ENCODE measurements at regions not wholly inside any gene's neighbourhood (a gene's known extent, or its start where the extent isn't known, plus 50 kb on each side); places are given as distances from the start of the nearest gene placed in this dataset.

DNA sequence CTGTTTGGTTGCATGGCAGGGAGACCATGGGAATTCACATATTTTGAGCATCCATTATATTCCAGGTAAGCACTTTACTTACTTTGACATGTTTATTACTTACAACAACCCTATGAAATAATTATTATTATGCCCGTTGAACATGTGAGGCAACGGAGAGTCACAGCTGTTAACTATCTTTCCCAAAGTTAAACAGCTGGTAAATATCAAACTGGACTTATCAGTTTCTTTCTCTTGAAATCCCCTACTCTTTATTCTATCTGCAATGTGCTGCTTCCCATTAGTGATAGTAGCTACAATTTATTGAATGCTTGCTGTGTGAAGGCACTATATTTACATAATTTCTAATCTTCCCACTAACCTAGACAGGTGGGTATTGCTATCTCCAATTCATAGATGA is 847.7 kb upstream of the MAP3K7 start:
- no peak for TF ChIP-seq POLR2A (IDR thresholded peaks at IDR 0.05)
- TF ChIP-seq, protein P1, sequence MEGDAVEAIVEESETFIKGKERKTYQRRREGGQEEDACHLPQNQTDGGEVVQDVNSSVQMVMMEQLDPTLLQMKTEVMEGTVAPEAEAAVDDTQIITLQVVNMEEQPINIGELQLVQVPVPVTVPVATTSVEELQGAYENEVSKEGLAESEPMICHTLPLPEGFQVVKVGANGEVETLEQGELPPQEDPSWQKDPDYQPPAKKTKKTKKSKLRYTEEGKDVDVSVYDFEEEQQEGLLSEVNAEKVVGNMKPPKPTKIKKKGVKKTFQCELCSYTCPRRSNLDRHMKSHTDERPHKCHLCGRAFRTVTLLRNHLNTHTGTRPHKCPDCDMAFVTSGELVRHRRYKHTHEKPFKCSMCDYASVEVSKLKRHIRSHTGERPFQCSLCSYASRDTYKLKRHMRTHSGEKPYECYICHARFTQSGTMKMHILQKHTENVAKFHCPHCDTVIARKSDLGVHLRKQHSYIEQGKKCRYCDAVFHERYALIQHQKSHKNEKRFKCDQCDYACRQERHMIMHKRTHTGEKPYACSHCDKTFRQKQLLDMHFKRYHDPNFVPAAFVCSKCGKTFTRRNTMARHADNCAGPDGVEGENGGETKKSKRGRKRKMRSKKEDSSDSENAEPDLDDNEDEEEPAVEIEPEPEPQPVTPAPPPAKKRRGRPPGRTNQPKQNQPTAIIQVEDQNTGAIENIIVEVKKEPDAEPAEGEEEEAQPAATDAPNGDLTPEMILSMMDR (IDR thresholded peaks at IDR 0.05), result no peak
